ENCODE measurements at regions not wholly inside any gene's neighbourhood (a gene's known extent, or its start where the extent isn't known, plus 50 kb on each side); places are given as distances from the start of the nearest gene placed in this dataset.

- no peak for DNase-seq
Measured at GRCh38 chr4:176981074-176981473, 188.4 kb upstream of the VEGFC start.

- no peak for DNase-seq
Measured at GRCh38 chr4:176981551-176981950, 188.8 kb upstream of the VEGFC start.

GRCh38 chr4:176988226-176988625 lies 195.5 kb upstream of the VEGFC start:
- DNase-seq, result no peak

GRCh38 chr4:176989186-176989585 lies 196.5 kb upstream of the VEGFC start:
- no peak for DNase-seq

- no peak for DNase-seq
Measured at GRCh38 chr4:176999935-177000543, 207.3 kb upstream of the VEGFC start.

GRCh38 chr4:177001271-177002175 lies 208.8 kb upstream of the VEGFC start:
- no peak for DNase-seq

- DNase-seq, result no peak
Measured at GRCh38 chr4:177005674-177006230, 213.0 kb upstream of the VEGFC start.

- no peak for DNase-seq
Measured at GRCh38 chr4:177006331-177006730, 213.6 kb upstream of the VEGFC start.

GRCh38 chr4:177008071-177008835 lies 215.5 kb upstream of the VEGFC start:
- no peak for DNase-seq

GRCh38 chr4:177008836-177009501 lies 216.2 kb upstream of the VEGFC start:
- DNase-seq, result no peak

GRCh38 chr4:177010418-177010817 lies 217.7 kb upstream of the VEGFC start:
- no peak for DNase-seq

- DNase-seq, result no peak
Measured at GRCh38 chr4:177012918-177013545, 220.3 kb upstream of the VEGFC start.

GRCh38 chr4:177016541-177017141 lies 223.9 kb upstream of the VEGFC start:
- DNase-seq, result no peak

- DNase-seq, result no peak
Measured at GRCh38 chr4:177023951-177024350, 231.2 kb upstream of the VEGFC start.

GRCh38 chr4:177032341-177032740 lies 239.6 kb upstream of the VEGFC start:
- no peak for DNase-seq

GRCh38 chr4:177033135-177033534 lies 240.4 kb upstream of the VEGFC start:
- no peak for DNase-seq

GRCh38 chr4:177033632-177034031 lies 240.9 kb upstream of the VEGFC start:
- DNase-seq, result no peak

- no peak for DNase-seq
Measured at GRCh38 chr4:177041356-177041755, 248.6 kb upstream of the VEGFC start.

GRCh38 chr4:177047070-177047850 lies 254.5 kb upstream of the VEGFC start:
- DNase-seq, result peak; percentile 31

- no peak for DNase-seq
Measured at GRCh38 chr4:177047851-177048174, 255.1 kb upstream of the VEGFC start.

GRCh38 chr4:177051473-177052060 lies 258.1 kb upstream of the NEIL3 start:
- no peak for DNase-seq

Data from stimulated activated naive CD4-positive, alpha-beta T cell treated with Interleukin-2 at 50 U/mL for 16 hours (primary cell).